NCI-H1105 treated with DMSO at 0.1 percent for 48 hours (cell line): ENCODE measurements at regions not wholly inside any gene's neighbourhood (a gene's known extent, or its start where the extent isn't known, plus 50 kb on each side); places are given as distances from the start of the nearest gene placed in this dataset.

Experiments
- DNase-seq: peaks from one replicate; lab custom pipeline; 2025; lab: John Stamatoyannopoulos, UW

GRCh38 chr15:100783760-100784492 lies 95.7 kb upstream of the ALDH1A3 start:
- DNase-seq: no peak

- DNase-seq: no peak
Measured at GRCh38 chr15:100784493-100785180, 95.0 kb upstream of the ALDH1A3 start.

GRCh38 chr15:100785181-100786138 lies 94.2 kb upstream of the ALDH1A3 start:
- no peak for DNase-seq

- no peak for DNase-seq
Measured at GRCh38 chr15:100786139-100786531, 93.5 kb upstream of the ALDH1A3 start.

- DNase-seq: no peak
Measured at GRCh38 chr15:100786901-100787566, 92.6 kb upstream of the ALDH1A3 start.

- DNase-seq: no peak
Measured at GRCh38 chr15:100787567-100788417, 91.8 kb upstream of the ALDH1A3 start.

GRCh38 chr15:100788418-100789105 lies 91.1 kb upstream of the ALDH1A3 start:
- DNase-seq: no peak

- no peak for DNase-seq
Measured at GRCh38 chr15:100790786-100791265, 88.8 kb upstream of the ALDH1A3 start.

- DNase-seq: no peak
Measured at GRCh38 chr15:100794008-100794407, 85.6 kb upstream of the ALDH1A3 start.

- DNase-seq: no peak
Measured at GRCh38 chr15:100801256-100801900, 78.3 kb upstream of the ALDH1A3 start.

GRCh38 chr15:100802421-100803170 lies 77.0 kb upstream of the ALDH1A3 start:
- DNase-seq: no peak

GRCh38 chr15:100803171-100803440 lies 76.5 kb upstream of the ALDH1A3 start:
- no peak for DNase-seq

- no peak for DNase-seq
Measured at GRCh38 chr15:100806157-100806556, 73.5 kb upstream of the ALDH1A3 start.

- no peak for DNase-seq
Measured at GRCh38 chr15:100807028-100807427, 72.6 kb upstream of the ALDH1A3 start.

GRCh38 chr15:100808691-100809090 lies 70.9 kb upstream of the ALDH1A3 start:
- no peak for DNase-seq

- DNase-seq: no peak
Measured at GRCh38 chr15:100809151-100809550, 70.5 kb upstream of the ALDH1A3 start.

GRCh38 chr15:100809587-100809986 lies 70.0 kb upstream of the ALDH1A3 start:
- no peak for DNase-seq

- no peak for DNase-seq
Measured at GRCh38 chr15:100810229-100810628, 69.4 kb upstream of the ALDH1A3 start.

GRCh38 chr15:100810831-100811230 lies 68.8 kb upstream of the ALDH1A3 start:
- DNase-seq: no peak
